Gastroesophageal sphincter (tissue), 3 donors: ENCODE measurements at regions not wholly inside any gene's neighbourhood (a gene's known extent, or its start where the extent isn't known, plus 50 kb on each side); places are given as distances from the start of the nearest gene placed in this dataset.

ENCODE experiments used
- EP300 ChIP-seq: sonication (generic); formaldehyde crosslinking; IDR thresholded peaks from one replicate; pipeline ENCODE4 v1.6.1; 2017; ENCODE audit warnings: antibody characterized with exemption, mild to moderate bottlenecking
- POLR2A ChIP-seq, 2 donors: fragments of 450-650 bp; IDR thresholded peaks; one replicate each; pipeline ENCODE4 v1.6.1; 2017; ENCODE audit warnings: antibody characterized with exemption in 2 of 2, mild to moderate bottlenecking in 2 of 2, moderate library complexity in 1 of 2
- POLR2AphosphoS5 ChIP-seq: sonication (generic); formaldehyde crosslinking; IDR thresholded peaks from one replicate; pipeline ENCODE4 v1.6.1; 2017; ENCODE audit warnings: antibody characterized with exemption
- TF ChIP-seq, protein P1 (sequence below), 4 experiments: fragments of 200-600 bp in 2 of 4; fragments of 450-650 bp in 2 of 4; sonication (generic) in 1 of 4; IDR thresholded peaks; one replicate each; pipeline ENCODE4 v1.5.1; 2017 to 2019; ENCODE audit warnings: antibody characterized with exemption in 4 of 4, mild to moderate bottlenecking in 2 of 4, moderate library complexity in 2 of 4

DNA sequence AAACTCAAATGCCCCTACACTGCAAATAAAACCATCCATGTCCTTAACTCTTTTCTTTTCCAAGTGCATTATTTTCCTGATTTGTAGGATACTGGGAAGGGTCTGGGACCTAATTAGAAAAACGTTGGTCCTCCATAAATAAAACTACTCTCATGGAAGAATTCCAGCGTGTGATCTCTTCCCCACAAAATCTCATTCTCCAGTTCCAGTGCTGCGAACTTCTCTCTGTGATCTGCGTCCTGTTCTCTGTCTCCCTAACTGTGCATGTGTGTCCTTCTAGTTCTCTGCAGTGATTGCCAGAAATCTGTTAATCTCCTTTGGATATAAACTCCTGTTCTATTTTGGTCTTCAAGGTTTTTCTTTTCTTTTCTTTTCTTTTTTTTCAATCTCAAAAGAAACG, 148.1 kb downstream of the BBOX1 start:
- TF ChIP-seq, protein P1, sequence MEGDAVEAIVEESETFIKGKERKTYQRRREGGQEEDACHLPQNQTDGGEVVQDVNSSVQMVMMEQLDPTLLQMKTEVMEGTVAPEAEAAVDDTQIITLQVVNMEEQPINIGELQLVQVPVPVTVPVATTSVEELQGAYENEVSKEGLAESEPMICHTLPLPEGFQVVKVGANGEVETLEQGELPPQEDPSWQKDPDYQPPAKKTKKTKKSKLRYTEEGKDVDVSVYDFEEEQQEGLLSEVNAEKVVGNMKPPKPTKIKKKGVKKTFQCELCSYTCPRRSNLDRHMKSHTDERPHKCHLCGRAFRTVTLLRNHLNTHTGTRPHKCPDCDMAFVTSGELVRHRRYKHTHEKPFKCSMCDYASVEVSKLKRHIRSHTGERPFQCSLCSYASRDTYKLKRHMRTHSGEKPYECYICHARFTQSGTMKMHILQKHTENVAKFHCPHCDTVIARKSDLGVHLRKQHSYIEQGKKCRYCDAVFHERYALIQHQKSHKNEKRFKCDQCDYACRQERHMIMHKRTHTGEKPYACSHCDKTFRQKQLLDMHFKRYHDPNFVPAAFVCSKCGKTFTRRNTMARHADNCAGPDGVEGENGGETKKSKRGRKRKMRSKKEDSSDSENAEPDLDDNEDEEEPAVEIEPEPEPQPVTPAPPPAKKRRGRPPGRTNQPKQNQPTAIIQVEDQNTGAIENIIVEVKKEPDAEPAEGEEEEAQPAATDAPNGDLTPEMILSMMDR (IDR thresholded peaks at IDR 0.05) = no peak
- TF ChIP-seq POLR2AphosphoS5 (no peak), POLR2A (IDR thresholded peaks at IDR 0.05) (no peak), EP300 (no peak)
